WERI-Rb-1 (cell line): ENCODE measurements at regions not wholly inside any gene's neighbourhood (a gene's known extent, or its start where the extent isn't known, plus 50 kb on each side); places are given as distances from the start of the nearest gene placed in this dataset.
"Not testable (repeated sequence)": the region's sequence is repeated elsewhere in the genome, so short reads cannot be mapped to it uniquely, and the experiment has no call there.

ENCODE experiments used
- DNase-seq: peaks from one replicate; pipeline ENCODE4 v3.0.0-alpha.2; 2020
- H3K27ac ChIP-seq: fragments of 250-450 bp; sonication (Bioruptor Pico); 2 replicates; pipeline ENCODE4 v1.5.1; 2020; ENCODE audit warnings: mild to moderate bottlenecking, moderate library complexity
- H3K27me3 ChIP-seq: fragments of 250-450 bp; sonication (Bioruptor Pico); 2 replicates; pipeline ENCODE4 v1.5.1; 2021; ENCODE audit warnings: mild to moderate bottlenecking, low read depth, moderate library complexity; ENCODE audit not compliant: insufficient read depth, severe bottlenecking
- H3K36me3 ChIP-seq: fragments of 250-450 bp; sonication (Bioruptor Pico); 2 replicates; pipeline ENCODE4 v1.5.1; 2020; ENCODE audit warnings: mild to moderate bottlenecking, moderate library complexity
- H3K4me3 ChIP-seq: 2 replicates; pipeline ENCODE4 v1.5.1; 2011; ENCODE audit warnings: low read depth, mild to moderate bottlenecking, control low read depth, low read length
- H3K9me3 ChIP-seq: fragments of 250-450 bp; sonication (Bioruptor Pico); 2 replicates; pipeline ENCODE4 v1.5.1; 2021; ENCODE audit warnings: mild to moderate bottlenecking, moderate library complexity; ENCODE audit not compliant: severe bottlenecking
- TF ChIP-seq, protein P1 (sequence below): IDR thresholded peaks from 2 replicates; pipeline ENCODE4 v1.5.1; 2011; ENCODE audit warnings: low read depth, mild to moderate bottlenecking, control low read depth, inconsistent platforms, low read length

DNA sequence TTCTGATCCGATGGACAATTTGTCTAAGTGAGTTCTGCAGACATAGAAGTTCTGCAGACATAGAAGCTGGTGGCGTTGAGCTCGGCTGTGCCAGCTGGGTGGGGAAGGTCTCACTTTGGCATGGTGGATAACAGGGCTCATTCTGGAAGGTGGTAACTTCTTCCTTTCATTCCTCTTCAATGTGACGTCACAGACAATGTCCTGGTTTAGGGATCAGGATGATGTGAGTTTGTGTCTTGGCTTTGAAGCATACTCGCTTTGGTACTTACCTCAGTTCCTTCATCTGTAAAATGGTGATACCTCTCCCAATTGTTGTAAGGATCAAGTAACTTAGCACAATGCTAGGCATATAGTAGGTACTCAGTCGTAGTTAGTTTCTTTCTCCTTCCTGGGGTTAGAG is 408.8 kb upstream of the ASIC2 start:
- Histone ChIP-seq H3K4me3 (no peak overlapping the region), H3K36me3 (no peaks in the 10 kb centered on the region), H3K27ac (no peak overlapping the region), H3K9me3 (no peaks in the 10 kb centered on the region), H3K27me3 (peaks cover 75% of the 10 kb centered on the region)
- TF ChIP-seq, protein P1, sequence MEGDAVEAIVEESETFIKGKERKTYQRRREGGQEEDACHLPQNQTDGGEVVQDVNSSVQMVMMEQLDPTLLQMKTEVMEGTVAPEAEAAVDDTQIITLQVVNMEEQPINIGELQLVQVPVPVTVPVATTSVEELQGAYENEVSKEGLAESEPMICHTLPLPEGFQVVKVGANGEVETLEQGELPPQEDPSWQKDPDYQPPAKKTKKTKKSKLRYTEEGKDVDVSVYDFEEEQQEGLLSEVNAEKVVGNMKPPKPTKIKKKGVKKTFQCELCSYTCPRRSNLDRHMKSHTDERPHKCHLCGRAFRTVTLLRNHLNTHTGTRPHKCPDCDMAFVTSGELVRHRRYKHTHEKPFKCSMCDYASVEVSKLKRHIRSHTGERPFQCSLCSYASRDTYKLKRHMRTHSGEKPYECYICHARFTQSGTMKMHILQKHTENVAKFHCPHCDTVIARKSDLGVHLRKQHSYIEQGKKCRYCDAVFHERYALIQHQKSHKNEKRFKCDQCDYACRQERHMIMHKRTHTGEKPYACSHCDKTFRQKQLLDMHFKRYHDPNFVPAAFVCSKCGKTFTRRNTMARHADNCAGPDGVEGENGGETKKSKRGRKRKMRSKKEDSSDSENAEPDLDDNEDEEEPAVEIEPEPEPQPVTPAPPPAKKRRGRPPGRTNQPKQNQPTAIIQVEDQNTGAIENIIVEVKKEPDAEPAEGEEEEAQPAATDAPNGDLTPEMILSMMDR: no peak
- no peak for DNase-seq

DNA sequence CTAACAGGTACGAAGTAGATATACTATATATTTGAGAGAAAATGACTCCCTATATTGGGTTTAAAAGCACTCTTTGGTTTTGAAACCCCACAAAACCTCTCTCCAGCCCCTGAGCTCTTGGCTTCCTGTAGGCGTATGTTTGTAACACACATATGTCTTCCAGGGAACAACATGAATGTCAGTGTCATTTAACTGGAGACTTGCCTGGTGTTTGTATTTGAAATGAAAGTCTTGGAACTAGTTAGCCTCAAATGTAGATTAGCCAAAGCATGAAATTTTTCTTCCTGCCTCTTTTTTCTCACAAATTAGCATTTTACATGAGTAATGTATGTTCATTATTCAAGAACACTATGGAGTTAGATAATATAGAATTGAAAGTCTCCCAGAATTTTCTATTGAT is 411.8 kb upstream of the ASIC2 start:
- no peak overlapping the region for H3K4me3 ChIP-seq
- H3K27ac ChIP-seq: no peak overlapping the region
- DNase-seq: no peak
- no peaks in the 10 kb centered on the region for H3K9me3 ChIP-seq
- H3K36me3 ChIP-seq: no peaks in the 10 kb centered on the region
- TF ChIP-seq, protein P1: no peak
- peaks cover 72% of the 10 kb centered on the region for H3K27me3 ChIP-seq

DNA sequence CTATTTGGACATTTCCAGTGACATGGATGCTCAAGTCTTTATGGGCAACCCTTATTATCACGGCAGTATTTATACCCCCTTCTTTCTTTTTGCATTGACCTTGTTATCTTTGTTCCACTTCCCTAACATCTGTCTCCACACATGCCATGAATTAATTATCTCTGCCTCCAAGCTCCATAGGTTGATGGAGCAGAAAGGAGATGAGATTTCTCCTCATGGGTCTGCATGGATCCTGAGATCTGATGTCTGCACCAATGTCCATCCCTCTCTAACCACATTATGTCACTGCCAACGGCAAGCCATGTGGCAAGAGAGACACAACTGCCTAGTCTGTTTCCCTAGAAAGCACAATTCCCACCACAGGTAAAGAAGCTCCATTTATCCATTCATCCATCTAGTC is 416.8 kb upstream of the ASIC2 start:
- Histone ChIP-seq H3K36me3 (no peaks in the 10 kb centered on the region), H3K27me3 (peaks cover 69% of the 10 kb centered on the region), H3K9me3 (no peaks in the 10 kb centered on the region), H3K4me3 (no peak overlapping the region), H3K27ac (no peak overlapping the region)
- DNase-seq: no peak
- TF ChIP-seq, protein P1: no peak

DNA sequence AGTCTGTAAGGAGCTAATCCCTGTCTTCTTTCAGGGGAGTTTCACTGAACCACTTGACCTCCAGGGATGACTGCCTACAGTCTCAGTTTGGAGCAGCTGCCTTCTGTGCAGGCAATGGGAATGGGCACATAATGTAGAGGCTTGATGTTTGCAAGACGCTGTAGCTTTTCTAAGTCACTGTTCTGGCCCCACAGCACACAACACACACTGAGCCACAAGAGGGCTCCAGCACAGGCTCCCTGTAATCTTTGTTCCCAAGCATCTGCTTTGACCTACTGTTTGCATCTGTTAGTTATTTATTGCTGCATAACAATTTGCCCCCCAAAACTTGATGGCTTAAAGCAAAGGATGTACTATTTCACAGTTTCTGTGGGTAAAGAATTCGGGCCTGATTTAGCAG is 419.0 kb upstream of the ASIC2 start:
- Histone ChIP-seq H3K36me3 (no peaks in the 10 kb centered on the region), H3K27ac (no peak overlapping the region), H3K4me3 (no peak overlapping the region), H3K9me3 (no peaks in the 10 kb centered on the region), H3K27me3 (peaks cover 77% of the 10 kb centered on the region)
- TF ChIP-seq, protein P1: peak; percentile 50; the same call in 1 of the 2 replicates
- DNase-seq: no peak

DNA sequence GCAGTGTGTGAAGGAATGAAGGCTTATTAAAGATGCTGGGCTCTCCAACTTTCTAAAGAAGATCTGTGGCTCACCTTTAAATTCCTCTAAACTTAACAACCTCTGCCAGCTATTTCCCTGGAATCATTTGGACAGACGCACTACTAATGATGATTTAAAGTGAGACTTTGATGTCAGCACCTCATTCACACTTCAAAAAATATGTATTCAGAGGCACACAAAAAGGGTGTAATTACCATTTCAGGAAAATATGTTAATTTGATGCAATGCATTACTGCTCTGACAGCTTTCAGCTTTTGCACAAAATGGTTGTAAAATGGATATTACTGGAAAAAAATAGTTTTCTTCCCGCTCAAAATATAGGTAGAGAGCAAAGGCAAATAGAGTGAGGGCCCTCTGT is 423.9 kb upstream of the ASIC2 start:
- TF ChIP-seq, protein P1: no peak
- H3K36me3 ChIP-seq: no peaks in the 10 kb centered on the region
- H3K27me3 ChIP-seq: peaks cover 83% of the 10 kb centered on the region
- H3K9me3 ChIP-seq: no peaks in the 10 kb centered on the region
- no peak for DNase-seq
- no peak overlapping the region for H3K27ac ChIP-seq
- H3K4me3 ChIP-seq: no peak overlapping the region

DNA sequence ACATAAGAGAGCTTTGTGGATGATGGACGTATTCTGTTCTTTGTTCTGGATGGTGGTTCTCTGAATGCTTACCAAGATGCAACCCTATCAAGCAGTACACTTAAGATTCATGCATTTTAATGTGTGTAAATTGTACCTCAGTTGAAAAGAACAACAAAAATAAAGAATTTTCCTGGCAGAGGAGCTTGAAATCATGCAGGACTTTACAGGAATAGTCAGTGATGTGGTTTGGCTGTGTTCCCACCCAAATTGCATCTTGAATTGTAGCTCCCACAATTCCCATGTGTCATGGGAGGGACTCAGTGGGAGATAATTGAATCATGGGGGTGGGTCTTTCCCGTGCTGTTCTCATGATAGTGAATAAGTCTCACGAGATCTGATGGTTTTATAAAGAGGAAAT is 430.6 kb upstream of the ASIC2 start:
- not testable (repeated sequence) for H3K9me3 ChIP-seq, DNase-seq, H3K4me3 ChIP-seq, H3K27ac ChIP-seq, H3K36me3 ChIP-seq
- H3K27me3 ChIP-seq: peaks cover 90% of the 10 kb centered on the region
